Limb (tissue), 2 donors: ENCODE measurements at regions not wholly inside any gene's neighbourhood (a gene's known extent, or its start where the extent isn't known, plus 50 kb on each side); places are given as distances from the start of the nearest gene placed in this dataset.

Source experiments
- DNase-seq, 2 donors: peaks; one replicate each; pipeline ENCODE4 v3.0.0-alpha.2; 2016; ENCODE audit errors: extremely low spot score in 2 of 2

DNA sequence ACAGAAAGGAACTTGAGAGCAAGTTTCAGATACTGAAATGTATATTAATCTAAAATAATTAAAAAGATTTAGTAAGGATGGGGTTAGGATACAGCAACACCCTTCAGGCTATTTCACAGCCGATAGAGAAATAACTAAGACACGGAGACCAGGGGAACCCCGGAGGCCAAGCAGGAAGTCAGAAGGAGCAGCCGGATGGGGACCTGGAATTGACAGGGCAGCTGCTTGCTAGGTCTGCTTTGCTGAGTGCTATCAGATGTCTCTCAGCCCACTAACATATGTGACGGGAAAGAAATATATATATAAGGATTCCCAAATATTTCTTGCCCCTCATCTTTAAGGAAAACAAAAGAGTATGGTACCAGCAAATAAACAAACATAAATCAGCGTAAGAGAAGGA, 154.1 kb upstream of the CDH5 start:
- peak in 1 of 2 donors; percentile 55 for DNase-seq

DNA sequence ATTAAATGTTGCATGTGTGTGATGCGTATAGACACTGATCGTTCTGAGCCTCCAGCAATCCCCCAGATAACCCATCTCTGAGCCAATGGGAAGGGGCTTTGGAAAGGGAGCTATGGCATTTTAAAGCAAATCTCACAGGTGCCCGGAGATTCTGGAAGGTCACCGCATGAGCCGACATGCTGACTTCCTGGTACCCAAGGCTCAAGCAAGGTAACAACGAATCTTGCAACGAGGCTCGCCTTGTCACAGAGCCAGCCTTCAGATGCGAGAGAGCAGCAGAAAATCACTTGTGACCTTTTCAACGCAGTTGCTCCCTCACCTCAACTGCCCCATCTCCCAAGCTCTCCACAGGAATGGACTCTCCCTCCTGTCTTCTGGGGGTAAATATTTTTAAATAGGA, 154.8 kb upstream of the CDH5 start:
- no peak for DNase-seq

DNA sequence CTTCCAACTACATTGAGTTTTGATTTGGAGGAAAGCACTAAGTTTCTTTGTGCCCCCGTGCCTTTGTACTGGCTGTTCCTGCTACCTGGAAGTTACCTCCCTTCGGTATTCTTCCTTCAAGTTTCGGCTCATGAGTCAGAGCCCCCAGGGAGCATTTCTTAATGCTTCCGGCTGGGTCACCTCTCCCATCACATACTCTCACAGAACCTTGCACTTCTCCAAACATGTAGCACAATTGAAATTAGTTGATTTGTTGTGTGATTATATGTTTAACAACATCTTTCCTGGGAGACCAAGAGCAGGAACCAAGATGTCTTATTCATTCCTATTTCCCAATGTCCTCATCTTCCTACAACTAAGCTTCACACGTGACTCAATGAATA, 158.6 kb upstream of the CDH5 start:
- DNase-seq, result no peak

DNA sequence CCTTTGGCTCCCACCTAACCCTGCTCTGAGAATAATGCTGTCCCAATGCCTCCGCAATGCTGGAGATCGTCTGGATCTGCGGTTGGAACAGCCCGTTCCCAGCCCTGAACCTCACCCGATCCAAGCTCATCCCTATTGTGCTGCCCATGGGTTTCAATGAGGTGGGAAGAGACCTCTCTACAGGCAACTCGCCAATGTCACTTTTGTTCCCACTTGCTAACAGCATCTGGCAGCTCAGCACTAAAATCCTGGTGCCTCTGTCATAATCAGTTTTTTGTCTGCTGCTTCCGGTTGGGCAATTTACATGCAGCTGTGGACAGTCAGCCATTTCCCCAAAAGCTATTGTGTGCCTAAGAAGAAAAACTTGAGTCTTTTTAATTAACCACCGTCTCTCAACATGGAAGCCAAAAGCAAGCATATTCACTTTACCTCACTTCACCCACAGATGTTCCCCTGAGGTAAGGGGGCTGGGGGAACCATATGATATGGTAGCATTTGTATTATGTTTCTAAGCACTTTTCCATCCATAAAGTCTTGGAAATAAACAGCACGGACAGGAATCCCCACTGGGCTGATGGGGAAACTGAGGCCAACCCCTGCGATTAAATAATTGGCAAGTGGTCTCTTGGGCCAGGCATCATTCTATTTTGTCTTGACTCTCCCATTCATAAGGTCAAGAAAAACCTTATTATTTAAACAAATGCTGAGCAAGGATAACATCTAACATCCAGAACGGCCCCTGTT, 159.2 kb upstream of the CDH5 start:
- no peak for DNase-seq

DNA sequence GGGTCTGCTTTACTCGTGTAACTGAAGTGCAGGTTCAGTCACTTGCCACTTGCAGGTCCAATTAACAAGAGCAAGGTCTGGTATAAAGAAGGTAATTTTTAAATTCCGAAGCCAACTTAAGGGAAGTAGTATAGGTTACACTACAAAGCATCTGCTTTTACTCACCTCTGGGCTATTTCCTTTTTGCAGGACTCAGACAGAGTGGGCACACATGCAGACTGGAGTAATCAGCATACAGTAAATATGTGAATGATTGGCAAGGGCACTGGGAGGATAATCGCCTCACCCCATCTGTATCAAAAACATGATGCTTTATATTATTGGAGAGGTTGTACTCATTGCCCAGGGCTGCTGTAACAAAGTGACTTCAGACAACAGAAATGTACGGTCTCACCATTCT, 160.1 kb upstream of the CDH5 start:
- DNase-seq, result no peak

DNA sequence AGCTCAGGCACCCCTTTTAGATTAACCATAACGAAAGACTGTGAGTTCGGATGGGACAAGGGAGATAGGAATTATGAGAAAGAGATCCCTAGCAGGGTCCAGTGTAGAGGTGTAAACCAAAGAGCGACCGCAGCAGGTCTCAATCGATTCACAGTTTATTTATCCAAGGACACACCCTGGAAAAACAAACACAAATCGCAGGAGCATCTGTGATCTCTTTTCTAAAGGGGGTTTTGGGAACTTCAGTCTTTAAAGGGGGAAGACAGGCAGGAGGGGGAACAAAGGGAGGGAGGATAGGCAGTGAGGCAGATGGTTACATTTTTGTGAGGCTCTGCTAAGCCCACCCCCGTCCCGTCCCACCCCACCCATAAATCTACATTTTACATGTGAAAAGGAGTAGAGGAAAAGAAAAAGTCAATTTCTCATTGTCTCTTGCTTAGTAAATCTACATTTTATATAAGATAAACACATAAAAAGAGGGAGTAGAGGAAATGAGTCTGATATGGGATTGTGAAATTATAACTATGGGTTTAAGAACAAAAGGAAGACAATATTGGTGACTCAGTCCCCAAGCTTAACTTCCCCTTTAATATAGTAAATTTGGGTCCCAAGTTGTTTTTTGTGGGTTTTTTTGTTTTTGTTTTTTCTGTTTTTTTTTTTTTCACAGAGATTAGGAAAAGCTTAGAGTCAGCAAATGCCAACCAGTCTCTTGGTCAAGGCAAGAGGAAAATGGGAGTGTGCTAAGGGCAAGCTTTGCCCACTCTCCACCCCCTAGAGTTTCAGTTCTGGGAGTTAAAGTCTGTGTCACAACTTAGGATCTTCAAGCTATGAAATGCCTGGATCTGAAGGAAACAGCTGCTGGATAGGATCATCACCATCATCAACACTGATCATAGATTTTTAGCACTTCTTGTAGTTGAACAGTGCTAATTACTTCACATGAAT, 160.9 kb upstream of the CDH5 start:
- DNase-seq, result no peak

DNA sequence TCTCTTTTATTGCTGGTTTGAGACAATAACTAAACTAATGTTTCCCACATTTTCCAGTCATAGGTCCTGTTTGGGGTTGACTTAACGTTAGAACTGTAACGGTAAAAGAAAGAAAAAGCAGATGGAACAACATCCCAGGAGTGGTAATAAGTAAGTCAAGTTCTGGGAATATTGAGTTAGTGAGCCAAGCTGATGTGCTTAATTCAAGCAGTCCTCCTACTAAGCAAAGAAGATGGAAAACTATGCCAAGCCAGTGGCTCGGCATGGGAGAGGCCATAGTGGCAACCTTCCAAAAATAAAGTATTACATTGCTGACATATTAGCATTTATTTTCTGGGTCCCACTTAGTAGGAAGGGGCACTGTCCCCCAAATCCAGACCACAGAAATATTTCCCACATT, 161.7 kb upstream of the CDH5 start:
- DNase-seq, result peak in 1 of 2 donors; percentile 45

DNA sequence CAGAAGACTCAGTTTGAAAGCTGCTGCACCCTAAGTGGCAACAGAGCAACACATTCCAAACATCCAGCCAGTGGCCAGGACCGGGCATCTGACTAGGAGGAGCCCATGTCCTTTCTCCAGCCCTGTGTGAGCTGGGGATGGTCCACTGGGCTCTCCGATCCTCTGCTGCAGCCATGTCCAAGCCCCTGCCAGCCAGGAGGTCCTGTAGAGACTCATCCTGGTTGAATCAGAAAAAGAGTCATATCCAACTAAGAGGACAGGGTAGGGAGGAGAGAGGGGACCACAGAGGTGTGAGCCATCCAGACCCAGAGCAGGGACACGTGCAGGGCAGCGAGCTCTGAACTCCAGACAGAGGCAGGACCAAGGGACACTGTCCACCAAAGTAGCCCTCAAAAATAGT, 163.0 kb upstream of the CDH5 start:
- no peak for DNase-seq

DNA sequence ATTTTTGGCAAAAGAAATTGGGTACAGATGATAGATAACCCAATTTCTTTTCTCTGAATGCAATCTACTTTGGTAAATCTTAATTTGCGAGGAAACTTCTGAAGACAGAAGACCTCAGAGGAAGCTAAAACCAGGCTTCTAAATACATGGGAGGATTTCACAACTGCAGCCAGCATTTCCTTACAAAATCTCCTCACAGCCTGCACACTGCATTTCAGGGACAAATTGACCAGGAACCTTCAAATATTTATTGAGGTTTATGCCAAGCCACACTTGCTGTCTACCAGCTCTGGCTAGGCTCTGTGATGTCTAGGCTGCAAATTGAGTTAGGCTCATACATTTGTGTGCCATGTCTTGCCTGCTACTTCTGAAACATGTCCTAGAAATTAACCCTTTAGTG, 167.3 kb upstream of the CDH5 start:
- no peak for DNase-seq

DNA sequence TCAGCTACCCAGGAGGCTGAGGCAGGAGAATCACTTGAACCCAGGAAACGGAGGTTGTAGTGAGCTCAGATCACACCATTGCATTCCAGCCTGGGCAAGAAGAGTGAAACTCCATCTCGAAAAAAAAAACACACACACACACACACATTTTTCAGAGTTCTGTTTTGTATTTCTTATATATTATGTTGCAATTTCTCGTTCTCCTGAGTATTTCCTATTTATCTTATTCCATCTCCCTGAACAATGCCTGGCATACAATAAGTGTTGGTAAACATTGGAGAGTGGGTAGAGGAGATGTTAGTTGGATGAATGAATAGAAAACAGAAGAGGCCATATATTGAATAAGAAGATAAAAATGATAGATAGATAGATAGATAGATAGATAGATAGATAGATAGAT, 167.8 kb upstream of the CDH5 start:
- DNase-seq, result no peak

DNA sequence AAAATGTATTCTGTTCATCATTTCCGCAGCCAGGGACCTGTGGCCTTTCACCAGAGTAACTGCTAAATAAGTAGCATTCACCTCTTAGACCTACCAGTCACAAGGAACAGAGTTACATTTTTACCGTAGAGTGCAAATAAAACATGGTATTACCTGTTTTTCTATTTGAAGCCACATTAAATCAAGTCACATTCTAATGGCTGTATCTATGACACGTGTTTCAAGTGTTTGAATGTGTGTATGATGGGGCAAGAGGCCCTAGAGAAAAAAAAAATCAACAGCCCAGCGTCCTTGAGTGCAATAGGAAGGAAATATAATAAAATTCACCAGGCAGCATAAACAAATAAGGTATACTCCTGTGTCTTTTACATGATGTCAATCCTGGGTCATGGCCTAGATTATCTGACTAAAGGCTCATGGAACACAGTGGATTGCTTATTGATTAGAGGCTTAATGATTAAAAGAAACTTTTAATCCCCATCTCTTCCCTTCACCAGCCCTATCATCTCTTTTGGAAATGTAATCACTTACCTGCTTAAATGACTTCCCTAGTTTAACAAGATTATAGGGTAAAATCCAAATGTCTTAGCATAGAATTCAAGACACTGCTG, 168.7 kb upstream of the CDH5 start:
- no peak for DNase-seq

DNA sequence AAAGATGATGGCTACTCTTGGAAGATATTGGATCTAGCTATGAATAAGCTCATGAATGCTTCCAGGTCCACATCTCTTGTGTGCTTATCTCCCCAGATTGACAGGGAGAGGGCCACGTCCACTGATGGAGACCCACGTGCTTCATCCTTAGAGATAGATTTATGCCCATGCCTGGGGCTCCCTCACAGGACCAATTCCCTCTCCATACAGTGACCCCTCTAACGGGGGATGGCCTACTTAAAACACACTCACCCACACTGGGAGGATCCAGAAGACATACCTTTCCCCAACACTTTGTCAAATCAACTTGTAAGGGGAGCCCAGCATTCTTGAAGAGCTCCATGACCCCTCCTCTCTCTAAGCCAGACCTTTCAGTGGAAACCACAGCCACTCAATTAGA, 169.7 kb upstream of the CDH5 start:
- no peak for DNase-seq

DNA sequence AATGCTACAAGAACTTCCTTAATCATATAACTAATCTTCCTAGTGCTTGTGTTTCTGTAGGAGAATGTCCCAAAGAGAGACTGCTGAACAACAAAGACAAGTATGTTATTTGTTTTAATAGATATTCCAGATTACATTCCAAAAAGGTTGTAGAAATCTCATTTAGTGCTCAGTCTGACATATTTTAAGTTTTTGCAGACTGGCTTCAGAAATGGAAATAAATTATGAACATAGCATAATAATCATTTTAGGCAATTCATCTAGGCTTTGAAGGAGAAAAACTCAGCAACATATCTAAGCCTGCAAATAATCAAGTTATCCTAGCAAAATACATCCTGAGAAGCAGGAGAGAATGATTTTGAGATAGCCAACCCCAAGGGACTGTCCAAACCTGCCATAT, 171.6 kb upstream of the CDH5 start:
- DNase-seq, result no peak

DNA sequence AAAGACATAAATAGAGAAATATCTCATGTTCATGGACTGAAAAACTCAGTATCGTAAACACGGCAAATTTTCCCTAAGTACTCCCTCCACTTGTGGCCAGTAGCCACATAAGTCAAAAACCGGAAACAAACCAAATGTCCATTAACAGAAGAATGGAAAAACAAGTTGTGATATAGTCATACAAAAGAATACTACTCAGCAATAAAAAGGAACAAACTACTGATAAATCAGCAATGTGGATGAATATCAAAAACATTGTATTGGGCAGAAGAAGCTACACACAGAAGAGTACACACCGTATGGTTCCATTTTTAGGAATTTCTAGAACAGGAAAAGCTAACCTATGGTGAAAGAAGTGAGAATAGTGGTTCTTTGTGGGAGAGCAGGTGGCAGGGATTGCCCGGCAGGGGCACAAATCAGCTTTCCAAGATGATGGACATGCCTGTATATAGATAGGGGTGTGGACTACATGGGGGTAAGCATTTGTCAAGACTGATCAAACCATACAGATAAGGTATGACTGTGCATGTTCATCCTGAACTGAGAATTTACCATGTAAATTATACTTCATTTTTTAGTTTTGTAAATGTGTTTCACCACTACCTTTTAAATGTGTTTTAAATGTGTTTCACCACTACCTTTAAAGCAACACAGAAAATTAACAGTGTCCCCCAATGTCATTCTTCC, 172.8 kb upstream of the CDH5 start:
- no peak for DNase-seq

DNA sequence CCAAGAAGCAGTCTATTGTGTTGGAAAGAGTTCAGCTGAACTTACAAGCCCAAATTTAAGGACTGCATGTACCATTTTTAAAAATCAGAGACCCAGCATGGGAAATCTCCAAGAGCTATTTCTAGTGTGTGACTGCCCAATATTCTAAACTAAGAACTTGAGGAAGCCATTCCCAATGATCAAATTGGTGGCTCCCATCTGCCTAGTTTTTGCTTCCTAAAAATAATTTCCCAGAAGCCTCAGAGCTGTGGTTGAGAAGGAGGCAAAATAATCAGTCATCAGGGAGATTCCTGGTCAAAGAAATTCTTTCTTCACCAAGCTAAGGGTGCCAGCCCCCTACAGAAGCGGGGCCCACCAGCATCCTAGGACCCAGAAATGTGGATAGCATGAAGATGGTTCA, 176.1 kb upstream of the CDH5 start:
- DNase-seq, result no peak

DNA sequence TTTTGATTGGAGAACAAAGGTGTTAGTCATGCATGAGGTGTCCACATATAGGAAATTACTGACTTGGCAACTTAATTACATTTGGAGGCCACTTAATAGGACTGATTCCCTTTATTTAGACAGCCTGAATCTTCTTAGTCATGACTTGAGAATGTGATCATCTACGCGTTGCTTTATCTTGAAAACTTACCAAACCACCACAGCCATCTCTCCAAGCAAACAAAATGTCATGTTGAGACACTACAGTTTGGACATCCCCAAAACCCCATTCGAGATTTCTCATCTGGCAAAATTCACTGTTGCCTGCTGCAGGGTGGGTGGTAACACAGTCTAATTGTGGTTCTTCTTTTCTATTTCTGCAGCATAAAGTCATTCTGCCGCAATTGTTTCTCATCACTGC, 176.5 kb upstream of the CDH5 start:
- DNase-seq, result no peak

DNA sequence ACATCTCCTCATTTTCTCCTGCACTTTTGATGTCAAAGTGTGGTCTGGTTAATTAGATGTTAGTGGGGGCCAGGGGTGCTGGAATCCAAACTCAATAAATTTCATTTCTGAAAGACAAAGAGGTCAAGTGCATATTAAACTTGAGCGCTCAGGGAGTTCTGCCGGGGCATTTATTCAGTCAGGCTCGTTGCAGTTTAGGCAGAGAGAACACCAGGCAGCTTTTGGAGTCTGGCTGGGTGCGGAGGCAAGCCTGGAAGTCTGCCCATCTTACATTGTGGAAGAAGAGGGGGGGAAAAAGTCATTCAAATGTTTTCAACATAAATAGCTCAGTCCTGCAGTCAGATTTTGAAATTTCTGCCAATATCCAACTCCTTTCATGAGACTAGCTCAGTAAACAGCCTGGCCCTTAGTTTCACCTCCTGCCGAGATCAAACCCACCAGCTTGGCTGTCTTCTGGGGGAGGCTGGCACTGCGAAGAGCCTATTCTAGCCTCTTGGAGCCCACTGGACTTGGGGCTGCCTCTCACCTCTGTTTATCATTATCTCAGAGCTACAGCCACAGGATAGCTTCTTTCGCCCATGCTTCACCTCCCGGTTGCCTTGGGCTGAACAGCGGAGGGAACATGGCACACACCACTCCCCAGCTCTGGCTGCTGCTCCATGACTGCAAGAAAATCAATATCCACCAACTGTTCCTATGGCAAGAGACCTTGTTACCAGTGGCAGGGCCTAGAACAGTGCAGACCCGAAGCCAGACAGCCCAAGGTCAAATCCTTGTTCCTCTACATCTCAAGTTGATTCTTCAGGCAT, 177.4 kb upstream of the CDH5 start:
- peak; percentile 50 to 55 for DNase-seq

DNA sequence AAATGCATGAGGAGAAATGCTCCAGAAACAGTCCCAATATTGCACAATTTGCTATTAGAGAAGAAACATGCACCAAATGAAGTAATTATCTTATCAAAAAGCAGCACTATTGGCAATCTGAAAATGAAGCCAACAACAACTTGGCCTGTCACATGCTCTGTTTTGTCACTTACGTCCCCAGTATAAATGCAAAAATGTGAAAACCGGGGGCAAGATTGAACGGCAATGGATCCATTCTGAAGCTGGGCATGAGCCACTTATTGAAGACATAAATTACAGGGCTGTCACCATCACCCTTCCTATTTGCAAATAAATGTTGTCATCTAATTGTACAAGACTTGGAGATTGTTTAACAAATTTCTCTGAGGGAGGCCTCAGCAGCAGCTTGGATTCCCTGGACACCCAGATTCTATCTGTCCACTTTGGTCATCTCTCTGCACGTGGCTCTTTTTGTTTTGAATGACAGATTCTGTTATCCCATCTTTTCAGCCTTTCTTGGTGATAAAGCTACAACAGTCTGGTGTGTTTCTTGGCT, 180.2 kb upstream of the CDH5 start:
- DNase-seq, result no peak

DNA sequence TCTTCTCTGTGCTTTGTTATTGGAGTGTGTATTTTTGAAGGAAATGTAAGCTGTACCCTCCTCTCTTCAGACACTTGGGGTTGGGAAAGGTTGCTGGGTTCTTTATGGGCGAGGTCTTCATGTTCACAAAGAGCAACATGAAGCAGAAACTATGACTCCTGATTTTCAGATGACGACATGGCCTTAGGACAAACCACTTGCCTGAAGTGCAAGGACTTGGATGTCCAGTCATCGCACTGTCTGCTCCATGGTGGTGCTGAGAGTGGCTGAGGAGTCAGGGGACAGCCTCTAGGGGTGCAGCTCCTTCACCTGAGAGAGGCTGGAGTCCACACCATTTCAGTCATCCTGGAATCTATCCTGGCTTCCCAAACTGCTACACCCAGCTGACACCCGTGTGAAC, 183.9 kb upstream of the CDH5 start:
- no peak for DNase-seq

DNA sequence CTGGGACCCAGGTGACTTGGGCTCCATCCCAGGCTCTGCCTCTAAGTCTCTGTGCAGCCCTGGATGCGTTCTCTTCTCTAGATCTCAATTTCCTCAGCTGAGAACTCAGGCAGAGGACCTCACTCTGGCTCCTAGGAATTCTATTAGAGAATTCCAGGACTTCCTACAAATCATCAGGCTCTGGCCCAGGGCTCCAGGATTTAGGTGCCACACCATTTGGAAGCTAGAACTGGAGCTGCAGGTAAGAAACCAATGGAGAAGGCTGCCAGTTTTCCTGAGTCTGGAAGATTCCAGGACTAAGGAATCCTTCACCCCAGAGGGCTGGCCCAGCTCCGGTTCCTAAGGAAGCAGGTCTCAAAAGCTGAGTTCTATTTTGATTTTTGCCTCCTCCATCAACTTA, 189.8 kb upstream of the CDH5 start:
- DNase-seq, result no peak

DNA sequence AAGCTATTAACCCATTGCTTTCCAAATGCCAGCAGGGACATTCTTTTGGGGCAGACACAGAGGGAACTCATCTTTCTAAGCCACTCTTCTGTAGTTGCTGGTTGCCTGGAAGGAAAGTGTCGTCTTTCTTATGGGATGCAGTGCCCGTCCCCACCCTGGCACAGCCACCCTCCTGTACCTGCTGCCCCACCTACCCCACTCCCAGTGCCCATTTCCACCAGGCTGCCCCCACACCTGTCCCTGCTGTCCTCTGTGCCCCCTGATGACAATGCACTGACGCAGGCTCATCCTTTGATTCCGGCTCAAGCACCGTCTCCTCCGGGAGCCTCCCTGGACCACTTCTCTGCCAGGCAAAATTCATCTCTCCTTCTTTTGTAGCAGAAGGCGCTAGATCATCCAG, 190.4 kb upstream of the CDH5 start:
- no peak for DNase-seq
